Mucosa of descending colon (tissue), 3 donors: ENCODE measurements at regions not wholly inside any gene's neighbourhood (a gene's known extent, or its start where the extent isn't known, plus 50 kb on each side); places are given as distances from the start of the nearest gene placed in this dataset.

Source experiments
- ATAC-seq: fragments of 200-7000 bp; cut with Tn5 transposase; one replicate; pipeline ENCODE4 v1.9.1; 2020; ENCODE audit warnings: mild to moderate bottlenecking, moderate library complexity
- DNase-seq, 3 donors: peaks; one replicate each; pipeline ENCODE4 v3.0.0-alpha.2; 2020
- H3K36me3 ChIP-seq: fragments of 200-600 bp; one replicate; pipeline ENCODE4 v1.8.0; 2021; ENCODE audit warnings: low read depth, mild to moderate bottlenecking
- H3K4me1 ChIP-seq: fragments of 200-600 bp; one replicate; pipeline ENCODE4 v1.8.0; 2021; ENCODE audit warnings: low read depth, mild to moderate bottlenecking
- H3K4me3 ChIP-seq: fragments of 200-600 bp; one replicate; pipeline ENCODE4 v1.8.0; 2021; ENCODE audit warnings: mild to moderate bottlenecking
- H3K9me3 ChIP-seq: fragments of 200-600 bp; one replicate; pipeline ENCODE4 v1.8.0; 2021; ENCODE audit warnings: mild to moderate bottlenecking
- CTCF ChIP-seq: fragments of 200-600 bp; IDR thresholded peaks from one replicate; pipeline ENCODE4 v1.8.0; 2022; ENCODE audit warnings: antibody characterized with exemption, mild to moderate bottlenecking
- intact Hi-C, 2 donors: fragments of 100-400 bp; cut with DNase I in 1 of 2; cut with micrococcal nuclease in 1 of 2; formaldehyde crosslinking; loops; one replicate each; pipeline versions ENCODE4 v1.11.0 to v1.11.1; 2022; cut with DNase I, micrococcal nuclease
- donor health status: DM: no; HTN: no; CAD: no; lungs with moderate emphysema.
- donor health status: DM: no; HTN: no; CAD: no.
- donor health status: DM: no; HTN: yes; CAD: no.

GRCh38 chr12:115070313-115070712, 386.3 kb upstream of the TBX3 start:
- H3K36me3 ChIP-seq, result no peaks in the 10 kb centered on the region
- peaks cover 4% of the 10 kb centered on the region for H3K4me1 ChIP-seq
- intact Hi-C loops, result no loop called here
- TF ChIP-seq CTCF, result no peak
- DNase-seq (no peak), ATAC-seq (no peak)
- H3K9me3 ChIP-seq, result no peaks in the 10 kb centered on the region
- no peak overlapping the region for H3K4me3 ChIP-seq

DNA sequence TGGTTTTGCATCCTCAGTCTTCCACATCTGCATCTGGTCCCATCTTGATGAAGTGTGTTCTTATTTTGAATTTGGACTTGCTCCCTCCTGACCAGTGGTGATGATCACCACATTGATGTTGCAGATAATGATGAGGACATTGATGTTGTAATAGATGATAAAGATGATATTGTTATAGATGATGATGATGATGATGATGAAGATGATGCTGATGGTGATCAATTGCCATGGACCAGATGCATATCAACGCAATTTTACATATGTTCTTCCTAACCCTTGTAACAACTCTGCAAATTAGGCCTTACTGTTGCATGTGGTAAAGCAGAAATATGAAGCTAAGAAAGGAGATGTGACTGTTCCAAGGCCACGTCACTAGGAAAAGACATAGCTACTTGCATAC, 380.3 kb upstream of the TBX3 start:
- ATAC-seq (no peak), DNase-seq (no peak)
- Histone ChIP-seq H3K4me3 (no peak overlapping the region), H3K9me3 (no peaks in the 10 kb centered on the region), H3K36me3 (no peaks in the 10 kb centered on the region), H3K4me1 (peaks cover 5% of the 10 kb centered on the region)
- intact Hi-C loops, result no loop called here
- no peak for TF ChIP-seq CTCF

GRCh38 chr12:115062741-115063140, 378.8 kb upstream of the TBX3 start:
- ATAC-seq, result no peak
- intact Hi-C loops, result no loop called here
- no peak for DNase-seq
- H3K36me3 ChIP-seq, result no peaks in the 10 kb centered on the region
- no peak overlapping the region for H3K4me3 ChIP-seq
- H3K4me1 ChIP-seq, result peaks cover 5% of the 10 kb centered on the region
- H3K9me3 ChIP-seq, result no peaks in the 10 kb centered on the region
- no peak for TF ChIP-seq CTCF

DNA sequence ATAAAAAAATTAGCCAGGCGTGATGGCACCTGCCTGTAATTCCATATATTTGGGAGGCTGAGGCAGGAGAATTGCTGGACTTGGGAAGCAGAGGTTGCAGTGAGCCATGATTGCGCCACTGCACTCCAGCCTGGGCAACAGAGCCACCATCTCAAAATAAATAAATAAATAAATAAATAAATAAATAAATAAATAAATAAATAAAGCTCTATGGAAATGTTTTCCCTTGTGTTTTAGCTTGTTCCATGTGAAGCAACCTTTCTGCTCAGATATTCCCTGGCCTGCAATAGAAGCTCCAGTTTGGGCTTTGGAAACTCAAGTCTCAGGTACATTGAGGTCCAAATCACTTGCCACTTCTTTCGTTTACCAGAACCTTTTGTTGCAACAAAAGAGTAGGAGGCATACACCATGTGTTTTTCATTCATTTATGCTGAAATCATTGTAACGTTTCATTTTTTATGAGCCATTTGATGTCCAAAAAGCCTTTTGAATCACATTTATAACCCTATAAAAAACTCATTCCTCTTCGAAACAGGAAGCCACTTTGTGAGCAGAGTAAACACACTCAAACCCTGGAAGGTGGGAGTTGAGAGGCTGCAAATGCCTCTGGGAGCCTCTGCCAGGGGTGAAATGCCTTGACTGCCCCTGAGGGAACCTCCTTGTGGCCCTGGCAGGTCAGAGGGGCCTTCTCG, 376.6 kb upstream of the TBX3 start:
- Histone ChIP-seq H3K36me3 (no peaks in the 10 kb centered on the region), H3K4me1 (peaks cover 5% of the 10 kb centered on the region), H3K4me3 (no peak overlapping the region), H3K9me3 (no peaks in the 10 kb centered on the region)
- intact Hi-C loops, result no loop called here
- no peak for TF ChIP-seq CTCF
- DNase-seq (peak in 1 of 3 donors; percentile 28), ATAC-seq (peak; percentile 72)

DNA sequence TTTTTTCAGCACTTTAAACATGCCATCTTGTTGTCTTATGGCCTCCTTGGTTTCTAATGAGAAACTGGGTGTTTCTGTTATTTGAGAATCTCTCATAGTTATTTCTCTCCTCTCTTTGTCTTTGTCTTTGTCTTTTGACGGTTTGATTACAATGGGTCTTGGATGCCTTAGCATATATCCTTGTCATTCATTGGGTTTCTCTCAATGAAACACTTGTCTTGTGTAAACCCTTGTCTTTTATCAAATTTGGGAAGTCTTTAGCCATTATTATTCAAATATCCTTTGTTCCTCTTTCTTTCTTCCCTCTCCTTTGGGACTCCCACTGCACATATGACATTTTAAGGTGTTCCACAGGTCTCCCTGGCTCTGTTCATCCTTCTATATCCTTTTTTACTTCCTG, 373.5 kb upstream of the TBX3 start:
- Histone ChIP-seq H3K9me3 (no peaks in the 10 kb centered on the region), H3K4me3 (no peak overlapping the region), H3K4me1 (peaks cover 5% of the 10 kb centered on the region), H3K36me3 (no peaks in the 10 kb centered on the region)
- ATAC-seq (no peak), DNase-seq (no peak)
- intact Hi-C loops, result no loop called here
- no peak for TF ChIP-seq CTCF

DNA sequence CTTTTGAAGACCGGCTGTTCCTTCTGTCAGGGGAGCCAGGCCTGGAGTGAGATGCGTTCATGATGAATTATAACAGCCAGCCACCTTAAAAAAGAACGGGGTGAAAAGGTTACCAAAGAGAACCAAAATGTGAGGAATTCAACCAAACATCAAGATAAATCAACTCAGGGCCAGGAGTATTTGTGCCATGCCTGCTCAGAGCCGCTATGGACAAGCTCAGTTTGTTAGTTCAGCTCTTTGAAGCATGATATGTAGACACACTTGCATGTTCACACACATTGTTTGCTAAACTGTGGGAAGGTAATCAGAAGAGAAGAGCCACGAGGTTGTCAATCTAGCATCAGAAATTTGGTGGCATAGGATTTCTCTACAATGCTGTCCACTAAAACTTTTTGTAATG, 367.4 kb upstream of the TBX3 start:
- H3K9me3 ChIP-seq, result no peaks in the 10 kb centered on the region
- TF ChIP-seq CTCF, result no peak
- intact Hi-C loops, result no loop called here
- no peak overlapping the region for H3K4me3 ChIP-seq
- DNase-seq (no peak), ATAC-seq (no peak)
- no peaks in the 10 kb centered on the region for H3K4me1 ChIP-seq
- H3K36me3 ChIP-seq, result no peaks in the 10 kb centered on the region
